NCI-H2196 (cell line): ENCODE measurements at regions not wholly inside any gene's neighbourhood (a gene's known extent, or its start where the extent isn't known, plus 50 kb on each side); places are given as distances from the start of the nearest gene placed in this dataset.
"Not testable (repeated sequence)": the region's sequence is repeated elsewhere in the genome, so short reads cannot be mapped to it uniquely, and the experiment has no call there.

Source experiments
- DNase-seq: peaks from one replicate; lab custom pipeline; 2025; ENCODE audit not compliant: unreplicated experiment; lab: John Stamatoyannopoulos, UW

GRCh38 chr17:47066841-47067682 is 88.0 kb upstream of the RPRML start:
- peak; percentile 85 for DNase-seq

- no peak for DNase-seq
Measured at GRCh38 chr17:47066095-47066494, 87.0 kb upstream of the RPRML start.

GRCh38 chr17:47064684-47065083 is 85.6 kb upstream of the RPRML start:
- no peak for DNase-seq

- no peak for DNase-seq
Measured at GRCh38 chr17:47063475-47063874, 84.4 kb upstream of the RPRML start.

- DNase-seq: not testable (repeated sequence)
Measured at GRCh38 chr17:47062851-47063250, 83.8 kb upstream of the RPRML start.

DNA sequence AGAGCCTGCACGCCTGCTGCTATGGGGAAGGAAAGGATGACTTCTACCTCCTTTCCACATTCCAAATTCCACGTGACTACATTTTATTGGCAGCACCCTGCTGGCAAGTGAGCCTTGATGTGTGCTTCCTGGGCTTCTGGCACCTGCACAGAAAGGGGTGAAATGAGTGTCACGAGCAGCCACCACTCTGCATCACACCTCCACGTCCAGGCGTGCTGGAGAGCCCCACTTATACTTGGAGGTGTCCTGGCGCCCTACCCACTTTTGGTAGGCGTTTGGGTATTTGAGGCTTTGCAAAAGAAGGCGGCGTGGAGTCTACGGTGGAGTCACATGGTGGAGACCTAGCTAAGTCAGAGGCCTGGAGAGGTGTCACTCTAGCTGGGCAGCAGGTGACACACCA is 81.0 kb upstream of the RPRML start:
- not testable (repeated sequence) for DNase-seq

DNA sequence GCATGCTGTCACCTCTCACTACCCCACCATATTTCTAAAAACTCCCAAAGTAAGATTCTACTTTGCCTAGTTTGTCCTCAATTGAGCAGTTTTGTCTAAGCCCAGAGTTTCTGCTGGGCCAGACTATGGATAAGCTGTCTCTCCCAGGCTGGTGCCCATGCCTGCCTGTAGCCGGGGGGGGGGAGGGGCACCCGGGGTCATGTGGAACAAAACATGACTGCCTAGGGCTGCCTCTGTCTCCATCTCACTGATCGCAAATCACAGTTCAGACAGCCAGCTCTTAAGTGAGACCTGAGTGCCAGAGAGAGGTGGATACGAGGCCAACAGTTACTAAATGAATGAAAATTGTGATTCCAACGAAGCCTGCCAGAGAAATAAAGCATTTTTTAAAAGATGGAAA is 78.8 kb upstream of the RPRML start:
- DNase-seq: no peak

DNA sequence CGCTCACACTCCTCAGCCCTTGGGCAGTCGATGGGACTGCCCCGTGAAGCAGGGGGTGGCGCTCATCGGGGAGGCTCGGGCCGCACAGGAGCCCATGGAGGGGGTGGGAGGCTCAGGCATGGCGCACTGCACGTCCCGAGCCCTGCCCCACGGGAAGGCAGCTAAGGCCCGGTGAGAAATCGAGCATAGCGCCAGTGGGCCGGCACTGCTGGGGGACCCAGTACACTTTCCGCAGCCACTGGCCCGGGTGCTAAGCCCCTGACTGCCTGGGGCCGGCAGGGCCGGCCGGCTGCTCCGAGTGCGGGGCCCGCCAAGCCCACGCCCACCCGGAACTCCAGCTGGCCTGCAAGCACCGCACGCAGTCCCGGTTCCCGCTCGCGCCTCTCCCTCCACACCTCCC is 78.2 kb upstream of the RPRML start:
- DNase-seq: not testable (repeated sequence)

DNA sequence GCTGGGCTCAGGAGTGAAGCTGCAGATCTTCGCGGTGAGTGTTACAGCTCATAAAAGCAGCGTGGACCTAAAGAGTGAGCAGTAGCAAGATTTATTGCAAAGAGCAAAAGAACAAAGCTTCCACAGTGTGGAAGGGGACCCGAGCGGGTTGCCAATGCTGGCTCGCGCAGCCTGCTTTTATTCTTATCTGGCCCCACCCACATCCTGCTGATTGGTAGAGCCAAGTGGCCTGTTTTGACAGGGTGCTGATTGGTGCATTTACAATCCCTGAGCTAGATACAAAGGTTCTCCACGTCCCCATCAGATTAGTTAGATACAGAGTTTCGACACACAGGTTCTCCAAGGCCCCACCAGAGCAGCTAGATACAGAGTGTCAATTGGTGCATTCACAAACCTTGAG is 77.6 kb upstream of the RPRML start:
- not testable (repeated sequence) for DNase-seq
